Upper lobe of right lung (tissue), 1 donor: ENCODE measurements at regions not wholly inside any gene's neighbourhood (a gene's known extent, or its start where the extent isn't known, plus 50 kb on each side); places are given as distances from the start of the nearest gene placed in this dataset.

Source experiments
- ATAC-seq: fragments of 200-7000 bp; cut with Tn5 transposase; one replicate; pipeline ENCODE4 v1.9.1; 2020; ENCODE audit warnings: mild to moderate bottlenecking, moderate library complexity
- DNase-seq: peaks from one replicate; pipeline ENCODE4 v3.0.0-alpha.2; 2020
- H3K27ac ChIP-seq: fragments of 200-600 bp; one replicate; pipeline ENCODE4 v1.8.0; 2022
- H3K27me3 ChIP-seq: fragments of 200-600 bp; one replicate; pipeline ENCODE4 v1.8.0; 2022; ENCODE audit warnings: mild to moderate bottlenecking
- H3K36me3 ChIP-seq: fragments of 200-600 bp; one replicate; pipeline ENCODE4 v1.8.0; 2022
- H3K4me1 ChIP-seq: fragments of 200-600 bp; one replicate; pipeline ENCODE4 v1.8.0; 2022
- H3K4me3 ChIP-seq: fragments of 200-600 bp; one replicate; pipeline ENCODE4 v1.8.0; 2022; ENCODE audit warnings: mild to moderate bottlenecking
- H3K9me3 ChIP-seq: fragments of 200-600 bp; one replicate; pipeline ENCODE4 v1.8.0; 2022
- intact Hi-C: fragments of 100-400 bp; cut with DNase I; formaldehyde crosslinking; loops from one replicate; pipeline ENCODE4 v1.11.0; 2022
- TF ChIP-seq, protein P1 (sequence below): fragments of 200-600 bp; IDR thresholded peaks from one replicate; pipeline ENCODE4 v1.8.0; 2022; ENCODE audit warnings: antibody characterized with exemption
- donor health status: DM: no; HTN: yes; CAD: no; lungs with severe emphysema.

DNA sequence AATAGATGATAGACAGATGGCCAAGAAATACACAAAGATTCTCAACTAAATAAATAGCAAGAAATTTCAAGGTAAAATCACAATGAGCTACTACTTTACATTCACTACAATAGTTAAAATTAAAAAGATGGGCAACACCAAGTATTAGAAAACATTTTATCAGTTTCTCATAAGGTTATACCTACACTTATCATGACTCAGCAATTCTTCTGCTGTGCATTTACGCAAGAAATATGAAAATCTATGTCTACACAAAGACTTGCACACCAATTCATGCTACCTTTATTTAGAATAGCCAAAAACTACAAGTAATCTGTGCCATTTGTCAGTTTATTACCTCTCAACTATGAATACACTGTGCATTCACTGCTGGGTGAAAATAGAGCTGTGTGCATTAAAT, 937.4 kb upstream of the NRXN1 start:
- Histone ChIP-seq H3K27me3 (no peaks in the 10 kb centered on the region), H3K27ac (no peak overlapping the region), H3K36me3 (no peaks in the 10 kb centered on the region), H3K4me1 (no peaks in the 10 kb centered on the region), H3K4me3 (no peak overlapping the region), H3K9me3 (no peaks in the 10 kb centered on the region)
- intact Hi-C loops: no loop called here
- no peak for ATAC-seq
- no peak for DNase-seq
- TF ChIP-seq, protein P1, sequence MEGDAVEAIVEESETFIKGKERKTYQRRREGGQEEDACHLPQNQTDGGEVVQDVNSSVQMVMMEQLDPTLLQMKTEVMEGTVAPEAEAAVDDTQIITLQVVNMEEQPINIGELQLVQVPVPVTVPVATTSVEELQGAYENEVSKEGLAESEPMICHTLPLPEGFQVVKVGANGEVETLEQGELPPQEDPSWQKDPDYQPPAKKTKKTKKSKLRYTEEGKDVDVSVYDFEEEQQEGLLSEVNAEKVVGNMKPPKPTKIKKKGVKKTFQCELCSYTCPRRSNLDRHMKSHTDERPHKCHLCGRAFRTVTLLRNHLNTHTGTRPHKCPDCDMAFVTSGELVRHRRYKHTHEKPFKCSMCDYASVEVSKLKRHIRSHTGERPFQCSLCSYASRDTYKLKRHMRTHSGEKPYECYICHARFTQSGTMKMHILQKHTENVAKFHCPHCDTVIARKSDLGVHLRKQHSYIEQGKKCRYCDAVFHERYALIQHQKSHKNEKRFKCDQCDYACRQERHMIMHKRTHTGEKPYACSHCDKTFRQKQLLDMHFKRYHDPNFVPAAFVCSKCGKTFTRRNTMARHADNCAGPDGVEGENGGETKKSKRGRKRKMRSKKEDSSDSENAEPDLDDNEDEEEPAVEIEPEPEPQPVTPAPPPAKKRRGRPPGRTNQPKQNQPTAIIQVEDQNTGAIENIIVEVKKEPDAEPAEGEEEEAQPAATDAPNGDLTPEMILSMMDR: no peak

DNA sequence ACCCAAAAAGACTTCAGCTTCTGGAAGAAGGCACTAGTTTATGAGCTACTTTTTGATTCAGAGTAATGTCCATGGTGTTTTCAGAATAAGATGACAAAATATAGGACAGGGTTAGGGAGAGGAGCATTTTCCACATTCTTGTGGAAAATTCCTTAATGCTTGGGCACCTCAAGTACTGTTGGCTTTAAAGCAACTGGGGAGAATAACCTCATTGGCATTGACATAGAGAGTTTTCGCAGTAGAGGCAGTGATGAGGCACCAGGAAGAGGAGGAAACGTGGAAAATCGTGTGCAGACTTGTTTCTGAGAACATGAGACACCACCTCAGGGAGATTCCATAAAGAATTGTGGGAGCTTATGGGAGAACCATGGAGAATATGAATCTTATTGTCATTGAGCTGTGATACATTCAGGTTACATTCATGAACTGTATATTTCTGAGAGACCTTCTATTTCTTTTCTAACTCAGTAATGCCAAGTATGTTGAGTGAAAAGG, 929.0 kb upstream of the NRXN1 start:
- intact Hi-C loops: no loop called here
- no peak for ATAC-seq
- Histone ChIP-seq H3K4me1 (no peaks in the 10 kb centered on the region), H3K9me3 (no peaks in the 10 kb centered on the region), H3K4me3 (no peak overlapping the region), H3K27me3 (no peaks in the 10 kb centered on the region), H3K27ac (no peak overlapping the region), H3K36me3 (no peaks in the 10 kb centered on the region)
- TF ChIP-seq, protein P1: no peak
- DNase-seq: no peak

DNA sequence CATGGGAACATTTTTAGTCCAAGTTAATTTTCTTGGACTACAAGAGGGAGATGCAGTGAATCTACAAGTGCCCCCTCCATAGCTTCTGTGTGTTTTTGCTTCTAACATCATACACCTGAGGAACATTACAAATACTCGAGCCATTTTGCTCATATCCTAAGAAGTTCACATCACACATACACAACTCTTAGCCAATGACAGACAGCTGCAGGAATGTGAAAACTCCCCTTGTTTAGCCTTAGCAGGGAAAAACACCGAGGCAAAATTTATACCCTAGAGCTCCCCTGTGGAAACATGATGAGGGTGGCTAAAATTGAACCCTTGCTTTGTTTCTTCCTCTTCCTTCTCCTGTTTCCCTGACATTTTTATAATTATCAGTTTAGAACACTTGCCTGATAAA, 928.3 kb upstream of the NRXN1 start:
- Histone ChIP-seq H3K4me3 (no peak overlapping the region), H3K27me3 (no peaks in the 10 kb centered on the region), H3K9me3 (no peaks in the 10 kb centered on the region), H3K36me3 (no peaks in the 10 kb centered on the region), H3K27ac (no peak overlapping the region), H3K4me1 (no peaks in the 10 kb centered on the region)
- intact Hi-C loops: no loop called here
- DNase-seq: no peak
- TF ChIP-seq, protein P1: no peak
- ATAC-seq: no peak

DNA sequence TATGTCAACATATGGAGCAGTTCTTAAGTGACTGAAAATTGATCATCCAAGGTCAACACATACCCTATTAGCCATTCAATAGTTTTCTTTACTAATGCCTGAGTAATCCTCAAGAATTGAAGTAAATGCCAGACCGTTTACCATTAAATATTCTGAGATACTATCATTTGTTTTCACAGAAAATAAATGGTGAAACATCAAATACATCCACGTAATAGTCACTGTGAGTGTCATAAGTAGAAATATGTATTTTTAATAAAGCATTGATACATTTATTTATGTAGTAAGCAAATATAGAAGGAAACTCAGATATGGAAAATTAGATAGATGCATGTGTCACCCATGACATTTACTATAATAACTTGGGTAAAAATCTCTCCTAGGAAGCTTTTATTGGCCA, 927.8 kb upstream of the NRXN1 start:
- ATAC-seq (no peak), DNase-seq (no peak)
- intact Hi-C loops: no loop called here
- Histone ChIP-seq H3K9me3 (no peaks in the 10 kb centered on the region), H3K27me3 (no peaks in the 10 kb centered on the region), H3K27ac (no peak overlapping the region), H3K4me3 (no peak overlapping the region), H3K4me1 (no peaks in the 10 kb centered on the region), H3K36me3 (no peaks in the 10 kb centered on the region)
- TF ChIP-seq, protein P1: no peak

- no peak for DNase-seq
- Histone ChIP-seq H3K27ac (no peak overlapping the region), H3K4me1 (no peaks in the 10 kb centered on the region), H3K9me3 (peaks cover 7% of the 10 kb centered on the region), H3K36me3 (no peaks in the 10 kb centered on the region), H3K27me3 (no peaks in the 10 kb centered on the region), H3K4me3 (no peak overlapping the region)
- intact Hi-C loops: no loop called here
- TF ChIP-seq, protein P1: no peak
- ATAC-seq: no peak
Observed at GRCh38 chr2:51953931-51954330, 922.0 kb upstream of the NRXN1 start.

- Histone ChIP-seq H3K4me1 (no peaks in the 10 kb centered on the region), H3K36me3 (no peaks in the 10 kb centered on the region), H3K27ac (no peak overlapping the region), H3K9me3 (peaks cover 4% of the 10 kb centered on the region), H3K4me3 (no peak overlapping the region), H3K27me3 (no peaks in the 10 kb centered on the region)
- intact Hi-C loops: no loop called here
- no peak for ATAC-seq
- TF ChIP-seq, protein P1: no peak
- DNase-seq: no peak
Observed at GRCh38 chr2:51921076-51921475, 889.1 kb upstream of the NRXN1 start.
